DOHH2 (cell line): ENCODE measurements at regions not wholly inside any gene's neighbourhood (a gene's known extent, or its start where the extent isn't known, plus 50 kb on each side); places are given as distances from the start of the nearest gene placed in this dataset.
"Not testable (repeated sequence)": the region's sequence is repeated elsewhere in the genome, so short reads cannot be mapped to it uniquely, and the experiment has no call there.

Experiments used
- EZH2phosphoT487 ChIP-seq: fragments of 200-600 bp; sonication (generic); IDR thresholded peaks from 2 replicates; pipeline ENCODE4 v1.6.1; 2017; ENCODE audit warnings: borderline replicate concordance, mild to moderate bottlenecking, antibody characterized with exemption, low read length, moderate library complexity, mixed read lengths
- TF ChIP-seq, protein P1 (sequence below): fragments of 200-600 bp; sonication (generic); IDR thresholded peaks from one replicate; pipeline ENCODE4 v1.5.1; 2014; ENCODE audit warnings: antibody characterized with exemption, mild to moderate bottlenecking, low read depth, low read length; ENCODE audit not compliant: poor library complexity, severe bottlenecking

DNA sequence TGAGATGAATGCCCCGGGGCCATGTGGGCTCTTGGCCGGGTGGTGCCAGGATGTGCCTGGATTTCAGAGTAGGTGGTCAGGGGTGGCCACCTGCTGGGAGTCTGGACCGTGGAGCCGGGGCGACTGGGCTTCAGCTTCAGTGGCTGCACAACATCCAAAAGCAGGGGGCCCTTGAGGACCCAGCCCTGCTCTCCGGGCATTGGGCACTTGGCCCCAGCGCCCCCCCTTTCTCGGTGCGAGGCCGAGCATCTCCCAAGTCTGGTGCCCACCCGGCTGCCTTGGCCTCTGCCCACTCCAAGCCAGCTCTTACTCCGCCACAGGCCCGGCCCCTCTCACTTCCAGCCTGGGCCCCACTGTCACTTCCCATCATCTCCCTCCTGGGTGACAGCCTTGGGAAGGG is 4429.0 kb upstream of the TPTE start:
- TF ChIP-seq, protein P1, sequence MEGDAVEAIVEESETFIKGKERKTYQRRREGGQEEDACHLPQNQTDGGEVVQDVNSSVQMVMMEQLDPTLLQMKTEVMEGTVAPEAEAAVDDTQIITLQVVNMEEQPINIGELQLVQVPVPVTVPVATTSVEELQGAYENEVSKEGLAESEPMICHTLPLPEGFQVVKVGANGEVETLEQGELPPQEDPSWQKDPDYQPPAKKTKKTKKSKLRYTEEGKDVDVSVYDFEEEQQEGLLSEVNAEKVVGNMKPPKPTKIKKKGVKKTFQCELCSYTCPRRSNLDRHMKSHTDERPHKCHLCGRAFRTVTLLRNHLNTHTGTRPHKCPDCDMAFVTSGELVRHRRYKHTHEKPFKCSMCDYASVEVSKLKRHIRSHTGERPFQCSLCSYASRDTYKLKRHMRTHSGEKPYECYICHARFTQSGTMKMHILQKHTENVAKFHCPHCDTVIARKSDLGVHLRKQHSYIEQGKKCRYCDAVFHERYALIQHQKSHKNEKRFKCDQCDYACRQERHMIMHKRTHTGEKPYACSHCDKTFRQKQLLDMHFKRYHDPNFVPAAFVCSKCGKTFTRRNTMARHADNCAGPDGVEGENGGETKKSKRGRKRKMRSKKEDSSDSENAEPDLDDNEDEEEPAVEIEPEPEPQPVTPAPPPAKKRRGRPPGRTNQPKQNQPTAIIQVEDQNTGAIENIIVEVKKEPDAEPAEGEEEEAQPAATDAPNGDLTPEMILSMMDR, result not testable (repeated sequence)
- not testable (repeated sequence) for TF ChIP-seq EZH2phosphoT487
